Mesothelial cell of epicardium (in vitro differentiated cells): ENCODE measurements at regions not wholly inside any gene's neighbourhood (a gene's known extent, or its start where the extent isn't known, plus 50 kb on each side); places are given as distances from the start of the nearest gene placed in this dataset.

ENCODE experiments used
- DNase-seq, 2 experiments: peaks; one replicate each; pipeline ENCODE4 v3.0.0; 2021; ENCODE audit warnings: low spot score in 2 of 2; ENCODE audit not compliant: unreplicated experiment in 2 of 2
- H3K27ac Mint-ChIP-seq: 2 replicates; pipeline ENCODE4 v1.8.0; 2021; ENCODE audit warnings: mixed read lengths
- H3K27me3 Mint-ChIP-seq: 2 replicates; pipeline ENCODE4 v1.8.0; 2021; ENCODE audit warnings: low read depth, mixed read lengths
- H3K36me3 Mint-ChIP-seq: 2 replicates; pipeline ENCODE4 v1.8.0; 2021; ENCODE audit warnings: mixed read lengths
- H3K4me1 Mint-ChIP-seq: 2 replicates; pipeline ENCODE4 v1.8.0; 2021; ENCODE audit warnings: mixed read lengths
- H3K4me3 Mint-ChIP-seq: 2 replicates; pipeline ENCODE4 v1.8.0; 2021; ENCODE audit warnings: mild to moderate bottlenecking, moderate library complexity, mixed read lengths
- H3K9me3 Mint-ChIP-seq: 2 replicates; pipeline ENCODE4 v1.8.0; 2021; ENCODE audit warnings: mixed read lengths
- TF ChIP-seq, protein P1 (sequence below): fragments of 200-600 bp; sonication (generic); IDR thresholded peaks from one replicate; pipeline ENCODE4 v1.5.0; 2021; ENCODE audit warnings: antibody characterized with exemption; ENCODE audit not compliant: unreplicated experiment

- Mint-ChIP-seq H3K9me3 (peaks cover 14% of the 10 kb centered on the region), H3K36me3 (peaks cover 6% of the 10 kb centered on the region), H3K4me3 (no peak overlapping the region), H3K27ac (no peak overlapping the region), H3K4me1 (peaks cover 17% of the 10 kb centered on the region), H3K27me3 (no peaks in the 10 kb centered on the region)
- DNase-seq: no peak
- TF ChIP-seq, protein P1, sequence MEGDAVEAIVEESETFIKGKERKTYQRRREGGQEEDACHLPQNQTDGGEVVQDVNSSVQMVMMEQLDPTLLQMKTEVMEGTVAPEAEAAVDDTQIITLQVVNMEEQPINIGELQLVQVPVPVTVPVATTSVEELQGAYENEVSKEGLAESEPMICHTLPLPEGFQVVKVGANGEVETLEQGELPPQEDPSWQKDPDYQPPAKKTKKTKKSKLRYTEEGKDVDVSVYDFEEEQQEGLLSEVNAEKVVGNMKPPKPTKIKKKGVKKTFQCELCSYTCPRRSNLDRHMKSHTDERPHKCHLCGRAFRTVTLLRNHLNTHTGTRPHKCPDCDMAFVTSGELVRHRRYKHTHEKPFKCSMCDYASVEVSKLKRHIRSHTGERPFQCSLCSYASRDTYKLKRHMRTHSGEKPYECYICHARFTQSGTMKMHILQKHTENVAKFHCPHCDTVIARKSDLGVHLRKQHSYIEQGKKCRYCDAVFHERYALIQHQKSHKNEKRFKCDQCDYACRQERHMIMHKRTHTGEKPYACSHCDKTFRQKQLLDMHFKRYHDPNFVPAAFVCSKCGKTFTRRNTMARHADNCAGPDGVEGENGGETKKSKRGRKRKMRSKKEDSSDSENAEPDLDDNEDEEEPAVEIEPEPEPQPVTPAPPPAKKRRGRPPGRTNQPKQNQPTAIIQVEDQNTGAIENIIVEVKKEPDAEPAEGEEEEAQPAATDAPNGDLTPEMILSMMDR: no peak
Measured at GRCh38 chr1:55476445-55477015, 261.4 kb upstream of the USP24 start.

DNA sequence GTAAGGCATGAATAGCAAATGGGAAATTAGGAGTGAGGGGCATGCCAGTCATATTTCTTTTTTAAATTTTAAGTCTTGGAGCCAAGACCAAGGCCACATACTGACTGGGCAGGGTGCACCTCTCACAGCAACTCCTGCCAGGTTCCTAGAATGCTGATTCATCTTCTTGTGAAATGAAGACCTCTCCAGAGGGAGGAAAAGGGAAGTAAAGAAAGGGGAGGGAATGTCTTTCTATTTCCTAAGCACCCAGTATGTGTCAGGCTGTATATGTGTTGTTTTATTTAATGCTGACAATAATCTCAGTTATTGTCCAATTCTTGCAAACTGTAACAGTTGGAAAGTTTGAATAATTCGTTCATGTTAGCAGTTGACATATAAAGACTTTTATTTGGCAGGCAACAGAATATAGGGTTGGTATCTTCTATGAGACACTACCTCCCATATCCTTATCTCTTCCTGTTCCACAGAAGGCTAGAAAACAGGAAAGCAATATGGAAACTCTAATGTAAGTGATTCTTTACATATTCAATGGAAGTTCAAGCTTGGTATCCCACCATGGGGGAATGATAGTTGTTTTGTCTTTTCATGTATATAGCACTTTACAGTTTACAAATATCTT lies 259.1 kb upstream of the USP24 start:
- TF ChIP-seq, protein P1: no peak
- no peaks in the 10 kb centered on the region for H3K27me3 Mint-ChIP-seq

GRCh38 chr1:55473661-55474060 lies 258.5 kb upstream of the USP24 start:
- DNase-seq: no peak
- no peak overlapping the region for H3K4me3 Mint-ChIP-seq
- H3K27me3 Mint-ChIP-seq: no peaks in the 10 kb centered on the region
- H3K27ac Mint-ChIP-seq: no peak overlapping the region
- TF ChIP-seq, protein P1: no peak
- peaks cover 13% of the 10 kb centered on the region for H3K4me1 Mint-ChIP-seq
- H3K9me3 Mint-ChIP-seq: peaks cover 2% of the 10 kb centered on the region
- H3K36me3 Mint-ChIP-seq: no peaks in the 10 kb centered on the region

More for the DNA sequence above, 259.1 kb upstream of the USP24 start:
- DNase-seq: no peak
- Mint-ChIP-seq H3K4me3 (no peak overlapping the region), H3K9me3 (peaks cover 8% of the 10 kb centered on the region), H3K27ac (no peak overlapping the region), H3K4me1 (peaks cover 13% of the 10 kb centered on the region), H3K36me3 (peaks cover 5% of the 10 kb centered on the region)

DNA sequence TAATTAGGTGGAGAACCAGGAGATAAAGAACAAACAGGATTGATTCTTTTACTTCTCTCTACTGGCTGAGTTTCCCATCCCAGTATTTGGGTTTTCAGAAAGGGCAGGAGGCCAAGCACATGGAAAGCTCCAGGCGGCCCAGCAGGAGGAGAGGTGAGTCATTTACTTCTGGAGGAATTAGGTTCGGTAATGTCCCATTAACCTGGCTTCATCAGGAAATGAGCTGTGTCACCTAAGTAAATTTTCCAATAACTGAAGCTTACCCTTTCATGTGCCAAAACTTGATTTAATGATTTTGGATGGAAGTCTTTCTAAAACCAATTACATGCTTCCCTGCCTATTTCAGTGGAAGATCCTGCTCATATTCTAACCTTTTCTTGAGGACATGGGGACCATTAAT lies 257.6 kb upstream of the USP24 start:
- Mint-ChIP-seq H3K27me3 (no peaks in the 10 kb centered on the region), H3K9me3 (no peaks in the 10 kb centered on the region), H3K4me3 (no peak overlapping the region), H3K27ac (no peak overlapping the region), H3K4me1 (peaks cover 17% of the 10 kb centered on the region), H3K36me3 (no peaks in the 10 kb centered on the region)
- no peak for DNase-seq
- TF ChIP-seq, protein P1: no peak

DNA sequence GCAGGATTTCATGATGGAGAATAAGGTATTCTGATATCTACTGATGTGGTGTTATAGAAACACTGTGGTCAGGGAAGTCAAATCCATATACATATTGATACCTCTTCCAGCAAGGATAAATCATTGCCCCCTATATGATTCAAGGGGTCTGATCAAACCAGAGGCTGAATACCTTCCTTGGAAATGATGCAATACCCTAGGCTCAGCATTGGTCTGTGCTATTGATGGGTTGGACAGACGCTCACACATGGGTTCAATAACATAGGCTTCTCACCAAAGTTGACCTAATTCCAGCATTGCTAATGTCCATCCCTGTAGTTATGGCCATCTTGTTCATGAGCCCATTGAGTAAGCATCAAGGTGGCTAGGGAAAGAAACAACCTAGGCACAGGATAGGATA lies 257.0 kb upstream of the USP24 start:
- H3K4me1 Mint-ChIP-seq: peaks cover 15% of the 10 kb centered on the region
- H3K27ac Mint-ChIP-seq: no peak overlapping the region
- H3K36me3 Mint-ChIP-seq: no peaks in the 10 kb centered on the region
- H3K27me3 Mint-ChIP-seq: no peaks in the 10 kb centered on the region
- no peak overlapping the region for H3K4me3 Mint-ChIP-seq
- DNase-seq: no peak
- no peaks in the 10 kb centered on the region for H3K9me3 Mint-ChIP-seq
- TF ChIP-seq, protein P1: no peak
